Retinal pigment epithelial cell (primary cell): ENCODE measurements at regions not wholly inside any gene's neighbourhood (a gene's known extent, or its start where the extent isn't known, plus 50 kb on each side); places are given as distances from the start of the nearest gene placed in this dataset.
A peak's percentile ranks its signal among the peaks of the same experiment; 100 is the strongest.

Experiments used
- DNase-seq: peaks from one replicate; pipeline ENCODE4 v3.0.0-alpha.2; 2010; ENCODE audit warnings: low read depth
- H3K4me3 ChIP-seq: 2 replicates; pipeline ENCODE4 v1.5.1; 2011; ENCODE audit warnings: mild to moderate bottlenecking, low read length, control low read depth, moderate library complexity
- TF ChIP-seq, protein P1 (sequence below): conservative IDR thresholded peaks from 2 replicates; pipeline ENCODE4 v1.5.1; 2011; ENCODE audit warnings: low read depth, low read length, control low read depth, inconsistent platforms

GRCh38 chr4:84089652-84090437 is 409.2 kb downstream of the NKX6-1 start:
- no peak overlapping the region for H3K4me3 ChIP-seq
- no peak for DNase-seq
- TF ChIP-seq, protein P1, sequence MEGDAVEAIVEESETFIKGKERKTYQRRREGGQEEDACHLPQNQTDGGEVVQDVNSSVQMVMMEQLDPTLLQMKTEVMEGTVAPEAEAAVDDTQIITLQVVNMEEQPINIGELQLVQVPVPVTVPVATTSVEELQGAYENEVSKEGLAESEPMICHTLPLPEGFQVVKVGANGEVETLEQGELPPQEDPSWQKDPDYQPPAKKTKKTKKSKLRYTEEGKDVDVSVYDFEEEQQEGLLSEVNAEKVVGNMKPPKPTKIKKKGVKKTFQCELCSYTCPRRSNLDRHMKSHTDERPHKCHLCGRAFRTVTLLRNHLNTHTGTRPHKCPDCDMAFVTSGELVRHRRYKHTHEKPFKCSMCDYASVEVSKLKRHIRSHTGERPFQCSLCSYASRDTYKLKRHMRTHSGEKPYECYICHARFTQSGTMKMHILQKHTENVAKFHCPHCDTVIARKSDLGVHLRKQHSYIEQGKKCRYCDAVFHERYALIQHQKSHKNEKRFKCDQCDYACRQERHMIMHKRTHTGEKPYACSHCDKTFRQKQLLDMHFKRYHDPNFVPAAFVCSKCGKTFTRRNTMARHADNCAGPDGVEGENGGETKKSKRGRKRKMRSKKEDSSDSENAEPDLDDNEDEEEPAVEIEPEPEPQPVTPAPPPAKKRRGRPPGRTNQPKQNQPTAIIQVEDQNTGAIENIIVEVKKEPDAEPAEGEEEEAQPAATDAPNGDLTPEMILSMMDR: no peak

DNA sequence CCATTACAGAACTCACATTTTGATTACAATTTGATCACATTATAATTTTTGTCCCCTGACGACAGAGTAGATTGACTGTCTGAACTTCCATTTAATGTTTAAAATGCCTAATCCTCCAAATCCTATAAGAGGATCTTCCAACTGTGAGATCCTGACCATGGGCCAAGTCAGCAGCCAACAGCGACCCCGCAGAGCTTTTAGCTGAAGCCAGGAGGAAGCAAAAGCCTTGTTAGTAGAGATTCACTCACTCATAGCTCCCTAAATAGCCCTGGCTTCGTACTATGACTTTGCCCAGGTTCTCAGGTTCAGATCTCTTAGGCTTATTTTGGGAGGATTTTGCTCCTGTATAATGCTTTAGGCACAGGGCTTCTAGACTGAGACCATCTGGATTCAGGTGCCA is 413.1 kb downstream of the NKX6-1 start:
- peak; percentile 9 for DNase-seq
- no peak overlapping the region for H3K4me3 ChIP-seq
- TF ChIP-seq, protein P1: peak; percentile 6

DNA sequence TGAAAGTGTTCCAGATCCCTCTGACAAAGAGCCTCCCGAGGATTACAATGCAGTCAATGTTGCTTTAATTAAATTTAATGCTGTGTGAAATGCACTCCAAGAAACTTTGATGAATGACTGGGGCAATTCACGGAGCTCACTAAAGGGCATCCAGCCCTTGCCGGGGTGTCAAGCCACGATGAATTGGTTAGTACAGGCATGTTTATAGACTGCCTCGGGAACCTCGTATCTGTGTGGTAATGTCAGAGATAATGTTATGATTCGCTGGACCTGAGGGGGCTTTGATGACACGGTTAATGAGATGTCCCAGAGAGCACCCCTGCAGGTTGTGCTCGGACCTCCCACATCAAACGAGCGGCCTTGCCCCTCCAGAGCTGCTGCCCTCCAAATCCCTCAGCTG is 428.8 kb downstream of the NKX6-1 start:
- TF ChIP-seq, protein P1: no peak
- DNase-seq: no peak
- no peak overlapping the region for H3K4me3 ChIP-seq

DNA sequence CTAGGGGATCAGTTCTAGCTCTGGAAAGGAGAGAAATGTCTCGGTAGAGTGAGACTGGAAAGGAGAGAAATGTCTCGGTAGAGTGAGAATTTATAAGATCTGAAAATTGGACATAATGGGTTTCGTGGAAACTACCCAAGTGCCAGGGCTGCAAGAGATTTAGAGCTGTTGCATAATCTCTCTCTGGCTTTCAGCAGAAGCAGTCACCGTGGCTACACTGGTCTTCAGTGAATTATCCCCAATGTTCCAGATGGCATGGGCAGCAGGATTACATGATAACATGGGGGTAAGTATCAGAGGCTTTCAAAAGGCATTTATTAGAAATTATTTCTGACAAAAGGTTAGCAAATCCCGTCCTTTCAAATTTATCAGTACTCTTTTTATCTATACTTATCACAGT is 435.5 kb downstream of the NKX6-1 start:
- no peak for DNase-seq

DNA sequence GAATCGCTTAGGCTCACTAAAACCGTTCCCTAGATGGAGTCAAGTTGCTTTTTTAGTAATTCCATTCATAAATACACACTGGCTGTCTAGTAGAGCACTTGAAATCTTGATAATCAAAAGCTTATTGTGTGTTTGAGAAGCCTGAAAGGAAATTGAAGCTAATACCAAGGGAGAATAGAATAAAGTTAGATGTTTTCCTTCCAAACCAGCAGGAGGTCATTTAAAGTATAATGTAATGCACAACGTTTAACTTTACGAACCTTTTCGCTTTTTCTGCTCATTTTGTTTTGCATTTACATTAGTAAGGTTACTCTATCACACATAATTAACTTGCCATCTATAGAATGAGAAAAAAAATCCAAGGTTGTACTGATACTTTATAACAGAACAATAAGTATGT is 440.9 kb downstream of the NKX6-1 start:
- H3K4me3 ChIP-seq: no peak overlapping the region
- DNase-seq: no peak
- TF ChIP-seq, protein P1: no peak

More for the DNA sequence above, 435.5 kb downstream of the NKX6-1 start:
- TF ChIP-seq, protein P1: no peak
- H3K4me3 ChIP-seq: no peak overlapping the region

DNA sequence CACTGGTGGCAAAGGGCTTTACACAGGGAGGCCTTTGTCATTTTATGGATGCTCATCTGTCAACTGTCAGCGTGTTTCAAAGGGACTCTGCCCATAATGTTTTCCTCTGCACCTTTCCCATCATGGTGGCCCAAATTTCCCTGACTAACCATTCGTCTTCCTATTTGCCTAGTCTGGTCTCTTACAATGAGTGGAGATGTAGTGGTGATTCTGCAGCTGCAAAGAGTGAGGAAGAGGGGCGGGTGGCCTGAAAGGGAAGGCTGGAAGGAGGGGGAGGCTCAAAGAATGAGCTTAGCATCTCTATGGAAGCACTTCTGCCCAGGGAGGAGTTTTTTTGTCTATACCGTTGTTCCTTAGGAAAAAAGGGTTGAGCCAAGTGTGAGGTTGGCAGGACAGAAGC is 447.5 kb downstream of the NKX6-1 start:
- TF ChIP-seq, protein P1: no peak
- no peak for DNase-seq
- H3K4me3 ChIP-seq: no peak overlapping the region

DNA sequence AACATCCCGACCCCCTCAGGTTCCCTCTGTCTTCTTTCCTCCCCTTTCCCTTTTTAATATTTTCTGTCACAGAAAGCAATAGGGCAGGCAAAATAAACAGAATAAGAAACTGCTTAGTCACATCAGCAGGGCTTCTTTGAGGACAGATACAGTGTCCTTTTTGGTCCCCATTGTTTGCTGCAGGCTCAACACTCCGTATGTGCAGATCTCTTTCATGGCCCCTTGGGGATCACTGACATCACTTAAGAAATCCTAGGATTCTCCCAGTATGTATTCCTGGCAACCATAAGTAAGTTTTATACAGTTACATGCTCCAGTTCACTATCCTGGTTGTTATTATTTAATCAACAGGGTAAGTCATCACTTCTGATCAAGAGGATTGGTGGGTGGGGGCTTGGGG is 448.0 kb downstream of the NKX6-1 start:
- TF ChIP-seq, protein P1: no peak
- no peak overlapping the region for H3K4me3 ChIP-seq
- DNase-seq: no peak
